ENCODE measurements at regions not wholly inside any gene's neighbourhood (a gene's known extent, or its start where the extent isn't known, plus 50 kb on each side); places are given as distances from the start of the nearest gene placed in this dataset.

DNA sequence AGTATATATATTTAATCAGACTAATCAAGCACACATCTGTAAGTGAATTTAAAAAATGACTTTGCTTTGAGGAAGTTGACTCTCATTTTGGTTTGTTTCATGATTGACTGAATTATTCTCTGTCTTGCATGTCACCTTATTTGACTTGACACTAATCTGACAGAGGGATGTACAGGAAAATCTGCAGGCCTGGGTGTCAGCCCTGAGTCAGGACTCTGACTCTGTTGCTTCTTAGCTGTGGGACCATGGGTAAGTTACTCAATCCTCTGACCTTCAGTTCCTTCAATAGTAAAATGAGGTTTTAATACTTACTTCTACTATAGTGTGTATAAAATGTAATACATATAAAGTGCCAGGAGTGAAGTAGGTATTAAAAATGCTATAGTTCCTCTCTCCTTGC is 415.9 kb downstream of the ARHGEF28 start:
- DNase-seq, result no peak

DNA sequence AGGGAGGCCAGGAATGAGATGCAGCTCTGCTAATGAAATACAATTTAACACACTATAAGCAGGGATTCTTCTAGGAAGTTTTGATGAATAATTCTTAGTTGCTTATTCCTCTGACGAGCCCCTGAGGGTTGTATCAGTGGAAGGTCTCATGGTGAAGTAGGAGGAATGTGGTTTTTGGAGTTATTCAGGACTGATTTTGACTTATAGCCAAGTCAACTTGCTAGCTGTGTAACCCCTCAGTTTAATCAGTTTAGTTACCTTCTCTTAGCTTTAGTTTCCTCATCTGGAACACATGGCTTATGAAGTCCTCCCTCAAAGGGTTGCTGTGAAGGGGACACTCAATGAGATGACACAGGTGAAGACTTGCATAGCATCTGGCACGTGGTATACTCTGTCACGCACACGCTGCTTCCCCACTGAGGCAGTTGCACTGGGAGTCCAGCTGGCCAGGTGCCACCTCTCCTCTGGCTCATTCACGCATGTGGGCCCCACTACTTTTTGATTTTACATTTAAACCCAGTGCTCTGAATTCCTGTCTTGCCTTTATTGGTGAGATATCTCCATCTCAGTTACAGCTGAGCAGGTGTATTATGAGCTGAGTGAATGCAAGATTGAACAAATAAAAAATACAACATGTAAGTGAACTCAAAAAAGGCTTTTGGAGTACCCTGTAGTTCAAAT is 415.0 kb downstream of the ARHGEF28 start:
- DNase-seq, result peak; percentile 93

DNA sequence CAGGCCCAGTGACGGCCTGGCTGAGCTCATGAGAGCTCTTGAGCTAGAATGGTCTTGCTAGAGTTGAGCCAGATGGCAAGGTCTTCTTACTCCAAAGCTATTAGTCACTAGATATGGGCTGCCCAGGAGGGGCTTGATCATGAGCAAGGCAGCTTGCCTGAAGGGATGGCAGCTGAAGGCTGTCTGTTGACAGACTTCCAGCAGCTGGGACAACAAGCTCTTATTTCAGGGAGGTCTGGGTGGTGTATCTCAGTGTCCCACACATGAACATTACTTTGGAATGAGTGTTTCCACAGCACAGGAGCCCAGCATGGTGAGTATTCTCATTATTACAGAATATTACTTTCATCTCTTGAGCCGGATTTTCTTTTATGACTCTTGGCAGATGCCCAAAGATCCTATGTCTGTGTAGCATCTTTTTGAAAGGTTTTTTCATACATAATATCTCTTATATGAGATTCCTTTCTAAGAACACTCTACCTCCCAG is 414.1 kb downstream of the ARHGEF28 start:
- DNase-seq, result peak; percentile 90

DNA sequence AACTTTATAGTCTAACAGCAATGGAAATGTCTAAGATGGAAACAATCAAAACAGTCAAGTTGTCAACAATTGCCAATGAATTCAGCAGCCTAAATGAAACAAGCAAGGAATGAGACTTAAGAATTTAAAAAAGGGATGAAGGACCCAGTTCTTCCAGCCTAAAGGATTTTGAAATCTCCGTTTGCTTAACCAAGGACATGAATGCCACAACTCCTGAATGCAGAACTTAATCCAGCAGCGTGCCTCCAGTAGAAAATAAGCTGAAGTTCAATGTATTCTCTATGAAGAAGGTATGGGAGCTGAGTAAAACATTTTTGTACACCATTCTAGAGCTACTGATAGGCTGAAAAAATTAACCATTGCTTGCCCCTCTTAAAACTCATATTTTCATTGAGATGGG is 411.3 kb downstream of the ARHGEF28 start:
- no peak for DNase-seq

DNA sequence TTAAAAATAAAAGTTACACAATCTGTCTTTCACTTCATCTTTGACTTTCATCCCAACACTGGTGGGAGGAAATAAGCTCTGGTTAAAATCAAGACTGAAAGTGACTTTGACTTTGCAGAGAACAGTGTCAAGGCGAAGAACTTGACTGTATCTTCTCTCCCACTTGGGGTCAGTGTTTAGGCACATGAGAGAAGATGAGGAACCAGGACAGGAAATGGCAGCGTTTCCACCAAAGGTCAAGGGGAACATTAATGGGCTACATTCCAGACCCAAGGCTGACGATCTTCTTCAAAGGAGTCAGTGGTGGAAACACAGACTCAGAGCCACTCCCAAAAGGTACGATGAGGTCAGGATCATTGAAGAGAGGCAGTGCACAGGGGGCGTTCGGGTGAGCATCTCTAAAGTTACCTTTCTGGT is 409.5 kb downstream of the ARHGEF28 start:
- peak; percentile 63 for DNase-seq

DNA sequence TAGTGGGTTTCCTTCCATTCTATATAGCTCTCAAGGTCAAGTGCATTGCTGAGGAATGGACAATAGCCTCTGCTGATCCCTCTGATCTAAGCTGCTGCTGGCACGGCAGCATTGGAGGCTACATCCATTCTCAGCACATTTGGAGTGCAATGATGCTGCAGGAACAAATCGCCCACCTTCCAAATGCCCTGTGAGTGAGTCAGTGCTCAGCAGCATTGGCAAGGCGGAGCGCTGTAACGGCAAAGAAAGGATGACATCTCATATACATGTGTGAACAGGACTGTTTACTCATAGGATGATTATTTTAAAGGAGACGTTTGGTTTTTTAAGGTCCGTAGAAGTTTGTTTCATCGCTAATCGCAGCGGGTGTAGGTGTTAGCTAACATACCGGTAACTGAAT is 408.7 kb downstream of the ARHGEF28 start:
- peak; percentile 77 for DNase-seq

DNA sequence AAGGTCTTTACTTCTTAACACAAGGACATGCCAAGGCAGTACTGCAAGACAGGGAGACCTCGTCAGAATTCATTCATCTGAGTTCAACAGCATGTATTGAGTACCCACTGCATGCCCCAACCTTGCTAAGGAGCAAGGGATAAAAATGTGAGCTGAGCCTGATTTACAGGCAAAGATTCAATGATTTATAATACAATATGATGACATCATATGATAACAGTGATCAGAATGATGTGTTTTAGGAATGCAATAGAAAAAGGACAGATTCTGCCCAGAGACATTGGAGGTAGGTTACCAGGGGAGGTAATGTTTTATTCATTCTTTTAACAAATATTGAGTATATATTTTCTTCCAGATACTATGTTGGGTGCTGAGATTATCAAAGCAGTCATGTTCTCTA is 406.6 kb downstream of the ARHGEF28 start:
- no peak for DNase-seq

DNA sequence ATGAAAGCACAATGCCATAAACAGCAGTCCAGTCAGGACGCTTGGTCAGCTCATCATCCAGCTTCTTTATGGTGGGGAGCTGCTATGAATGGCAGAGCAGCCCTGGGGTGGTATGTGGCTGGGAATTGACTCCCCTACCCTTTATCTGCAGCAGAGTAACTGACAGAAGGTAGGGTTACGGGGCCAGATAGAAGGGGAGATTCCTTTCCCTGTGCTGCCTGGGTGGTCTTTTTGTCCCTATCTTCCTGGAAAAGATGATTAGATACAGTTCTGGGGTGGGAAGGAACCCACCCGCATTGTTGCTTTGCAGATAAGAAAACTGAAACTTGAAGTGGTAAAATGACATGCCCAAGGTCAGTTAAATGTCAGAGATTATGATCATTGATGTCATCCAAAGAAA is 405.5 kb downstream of the ARHGEF28 start:
- DNase-seq, result no peak

DNA sequence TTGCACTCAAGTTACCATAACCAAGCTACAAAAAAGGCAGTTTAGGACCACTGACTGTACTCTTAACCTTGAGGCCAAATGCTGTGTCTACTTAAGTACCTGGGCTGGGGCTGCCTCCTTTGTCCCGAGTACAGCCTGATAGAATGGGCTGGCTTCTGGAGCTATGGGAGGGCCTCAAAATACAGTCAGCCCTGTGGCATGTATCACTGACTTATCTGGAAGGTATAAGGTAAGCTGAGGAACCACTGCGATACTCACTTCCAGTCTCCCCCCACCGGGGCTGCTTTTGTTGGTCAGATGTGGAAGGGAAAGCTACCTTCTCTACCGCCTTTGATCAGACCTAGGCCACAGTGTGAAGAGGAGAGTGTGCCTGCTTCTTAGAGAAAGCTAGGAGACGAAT is 404.8 kb downstream of the ARHGEF28 start:
- DNase-seq, result no peak

DNA sequence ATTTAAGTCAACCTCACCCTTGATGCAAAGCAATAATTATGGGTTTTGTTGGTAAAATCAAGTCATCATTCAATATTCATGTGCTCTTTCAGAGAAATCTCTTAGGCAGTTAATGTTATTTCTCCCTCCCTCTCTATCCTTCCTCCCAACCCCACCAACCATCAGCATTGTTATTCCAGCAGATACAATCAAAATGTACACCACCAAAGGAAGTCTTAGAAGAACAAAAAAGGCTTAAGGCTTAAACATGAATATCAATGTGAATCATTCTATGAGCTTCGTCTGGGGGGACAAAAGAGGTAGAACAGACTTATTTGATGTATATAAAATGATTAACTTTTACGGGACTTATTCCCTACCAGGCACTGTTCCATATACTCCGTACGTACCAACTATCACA is 404.4 kb downstream of the ARHGEF28 start:
- no peak for DNase-seq

DNA sequence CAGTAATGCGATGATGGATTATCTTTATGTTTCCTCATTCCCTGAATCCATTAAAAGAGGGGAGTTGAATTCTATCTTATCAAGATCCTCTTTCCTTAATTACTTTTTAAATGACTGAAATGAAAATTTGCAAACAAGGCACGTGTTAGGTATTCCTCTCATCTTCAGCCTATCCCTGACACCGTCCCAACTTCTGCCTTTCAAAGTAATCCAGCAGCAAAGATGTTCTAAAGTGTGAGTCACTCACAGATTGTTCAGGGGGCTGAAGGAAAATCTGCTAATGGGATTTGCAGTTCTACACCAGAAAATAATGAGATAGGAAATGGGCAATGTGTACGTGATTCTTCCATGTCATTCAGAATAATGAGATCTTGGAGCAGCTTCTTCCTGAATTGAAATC is 403.0 kb downstream of the ARHGEF28 start:
- no peak for DNase-seq

DNA sequence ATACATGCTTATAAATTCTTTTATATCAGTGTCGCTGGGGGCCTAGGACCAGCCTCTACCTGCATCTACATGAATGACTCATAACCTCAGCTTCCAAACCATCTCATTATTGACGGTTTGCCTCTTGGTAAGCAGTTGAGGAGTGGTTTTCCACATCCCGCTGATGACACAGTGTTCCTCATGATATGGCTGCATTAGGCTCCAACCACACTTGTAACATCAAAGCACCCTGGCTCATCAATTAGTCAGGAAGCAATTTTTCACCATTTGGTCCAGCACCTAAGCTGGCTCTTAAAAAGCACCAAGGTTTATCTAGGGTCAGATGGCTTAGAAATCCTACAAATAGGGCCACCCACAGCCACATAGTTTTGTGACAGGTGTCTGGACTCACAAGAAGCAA is 402.4 kb downstream of the ARHGEF28 start:
- DNase-seq, result no peak

DNA sequence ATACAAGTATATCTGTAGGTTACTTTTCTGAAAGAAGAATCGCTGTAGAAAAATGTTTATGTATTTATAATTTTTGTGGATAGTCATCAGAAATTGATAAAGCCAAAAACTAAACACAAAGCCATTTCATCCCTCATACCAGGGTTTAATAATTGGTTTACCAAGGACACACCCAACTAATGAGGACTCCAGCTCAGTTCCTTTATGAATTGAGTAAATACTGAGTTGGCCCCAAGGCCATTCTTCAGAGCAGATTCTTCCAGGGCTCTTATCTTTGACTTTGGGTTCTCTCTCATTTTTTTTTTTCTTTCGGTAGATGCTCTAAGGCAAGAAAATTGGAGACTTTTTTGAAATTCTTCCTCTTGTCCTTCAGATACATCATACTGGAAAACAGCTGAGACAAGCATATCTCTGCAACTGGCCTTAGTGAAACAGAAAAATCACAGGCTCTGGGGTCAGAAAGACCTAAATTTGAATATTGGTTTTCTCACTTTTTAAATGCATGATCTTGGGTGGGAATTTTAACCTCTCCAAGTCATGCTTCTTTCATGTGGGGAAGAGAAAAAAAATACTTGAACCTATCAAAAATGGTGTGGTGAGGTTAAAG is 401.8 kb downstream of the ARHGEF28 start:
- no peak for DNase-seq

DNA sequence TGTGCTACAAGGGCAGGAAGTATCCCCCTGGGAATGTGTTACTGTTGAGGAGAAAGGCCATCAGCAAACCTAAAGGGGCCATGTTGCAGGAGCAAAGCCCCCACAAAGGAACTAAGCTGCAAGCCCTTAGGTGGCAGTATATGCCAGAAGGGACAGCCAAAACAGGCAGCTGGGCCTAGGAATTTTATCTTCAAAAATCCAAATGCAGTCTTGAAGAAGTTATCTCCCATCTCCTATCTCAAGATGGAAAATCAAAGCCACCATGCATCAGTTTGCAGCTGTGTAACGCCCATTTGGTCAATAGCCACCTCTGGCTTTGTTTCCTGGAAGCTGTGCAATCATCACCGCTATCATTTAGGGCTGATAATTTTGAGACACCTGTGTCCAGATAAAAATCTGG is 400.3 kb downstream of the ARHGEF28 start:
- DNase-seq, result no peak

DNA sequence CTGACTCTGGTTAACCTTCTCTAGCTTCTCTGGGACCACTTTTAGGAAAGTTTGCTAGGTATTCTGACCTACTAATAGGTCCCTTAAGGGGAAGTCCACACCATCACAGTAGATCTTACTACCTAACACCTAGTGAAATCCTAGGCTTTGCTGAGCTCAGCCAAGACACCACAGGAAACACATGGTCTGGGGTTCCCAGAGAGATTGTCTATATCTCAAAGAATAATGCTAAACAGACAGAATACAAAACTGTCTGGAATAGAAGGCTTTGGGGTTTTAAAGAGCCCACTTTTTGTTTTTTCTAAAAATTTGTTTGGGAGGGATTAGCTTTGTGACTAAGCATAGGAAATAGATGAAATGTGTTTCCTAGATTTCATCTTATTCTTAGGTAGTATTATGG is 395.1 kb downstream of the ARHGEF28 start:
- no peak for DNase-seq

DNA sequence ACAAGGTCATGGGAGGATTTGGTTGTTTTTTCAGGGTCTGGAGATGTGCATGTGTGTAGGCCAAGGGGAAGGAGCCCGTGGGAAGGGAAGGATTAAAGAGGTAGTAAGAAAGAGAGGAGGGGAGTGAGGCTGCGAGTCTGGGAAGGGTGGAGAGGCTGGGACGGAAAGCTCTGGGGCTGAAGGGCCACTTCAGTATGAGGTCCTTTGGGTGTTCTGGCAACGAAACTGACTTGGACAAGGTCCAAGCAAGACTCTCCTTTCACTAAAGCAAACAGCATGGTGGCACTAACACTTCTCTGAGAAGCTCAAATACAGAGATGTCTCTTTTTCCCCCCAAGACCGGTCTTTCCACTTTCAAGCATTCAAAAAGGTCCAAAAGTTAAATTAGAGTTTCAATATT is 394.5 kb downstream of the ARHGEF28 start:
- DNase-seq, result peak; percentile 26

DNA sequence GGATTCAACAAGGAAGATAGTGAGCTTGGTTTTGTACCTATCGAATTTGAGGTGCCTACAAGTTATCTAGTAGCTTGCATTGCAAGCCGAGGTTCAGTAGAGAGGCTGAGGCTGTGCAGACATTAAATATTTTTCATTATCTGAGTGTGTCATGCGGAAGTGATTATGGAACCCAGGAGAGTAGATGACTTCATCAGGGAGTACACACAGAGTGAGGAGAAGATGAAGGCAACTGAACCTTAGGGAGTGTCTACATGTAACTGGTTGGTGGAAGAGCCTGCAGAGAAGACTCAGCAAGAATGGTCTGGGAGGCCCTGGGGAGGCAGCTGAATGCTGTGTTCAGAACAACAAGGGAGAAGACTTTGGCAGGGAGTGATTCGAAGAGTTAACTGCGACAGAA is 393.9 kb downstream of the ARHGEF28 start:
- no peak for DNase-seq

DNA sequence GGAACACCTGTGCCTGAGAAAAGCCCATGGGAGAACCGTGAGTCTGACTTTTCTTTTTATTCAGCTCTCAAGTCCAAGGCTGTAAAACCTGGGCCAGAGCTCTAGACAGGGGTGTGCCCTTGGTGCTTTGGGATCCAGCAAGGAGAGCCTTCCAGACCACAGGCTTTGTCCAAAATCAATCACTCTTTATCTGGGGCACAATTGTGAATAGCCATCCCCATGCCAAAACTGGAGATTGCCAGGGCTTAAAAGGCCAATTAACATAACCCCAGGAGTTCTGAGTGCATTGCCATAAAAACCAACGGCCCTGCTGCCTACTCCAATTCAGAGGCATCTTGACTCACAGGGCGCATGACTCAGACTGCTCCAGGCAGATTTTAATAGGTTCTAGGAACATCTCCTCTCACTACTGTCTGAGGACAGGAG is 391.8 kb downstream of the ARHGEF28 start:
- no peak for DNase-seq

DNA sequence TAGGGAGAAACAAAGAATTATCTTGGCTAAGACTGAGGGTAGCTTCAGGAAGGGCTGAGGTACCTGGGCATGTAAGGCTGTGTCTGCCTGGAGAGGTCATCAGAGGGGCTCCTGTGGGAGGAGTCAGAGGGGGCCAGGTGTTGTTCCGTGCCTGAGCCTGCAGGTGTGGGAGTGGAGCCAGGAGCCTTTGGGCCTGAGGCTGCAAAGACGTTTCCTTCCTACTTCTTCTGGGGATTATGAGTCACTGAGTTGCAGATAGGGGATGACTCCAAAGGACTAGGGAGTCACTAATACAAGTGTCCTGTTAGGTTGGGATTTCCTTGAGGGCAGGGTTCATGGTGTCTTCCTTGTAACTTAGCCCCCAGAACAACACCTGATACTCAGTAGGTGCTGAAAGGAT is 391.1 kb downstream of the ARHGEF28 start:
- DNase-seq, result no peak

DNA sequence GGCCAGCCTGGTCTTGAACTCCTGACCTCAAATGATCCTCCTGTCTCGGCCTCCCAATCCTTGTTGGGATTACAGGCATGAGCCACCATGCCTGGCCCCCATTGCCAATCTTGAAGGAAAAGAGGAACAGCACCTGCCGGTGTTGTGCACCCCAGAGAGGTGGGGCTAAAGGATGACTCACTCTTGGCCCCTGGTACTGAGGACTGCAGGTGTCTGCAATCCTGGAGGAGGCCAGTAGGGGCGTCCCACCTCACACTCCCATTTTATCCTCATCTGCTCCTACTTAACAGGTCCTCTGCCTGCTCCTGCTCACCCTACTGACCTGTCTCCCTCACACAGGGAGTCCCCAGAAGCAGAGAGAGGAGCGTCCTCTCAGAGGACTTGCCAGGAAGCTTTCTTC is 390.4 kb downstream of the ARHGEF28 start:
- DNase-seq, result no peak

DNA sequence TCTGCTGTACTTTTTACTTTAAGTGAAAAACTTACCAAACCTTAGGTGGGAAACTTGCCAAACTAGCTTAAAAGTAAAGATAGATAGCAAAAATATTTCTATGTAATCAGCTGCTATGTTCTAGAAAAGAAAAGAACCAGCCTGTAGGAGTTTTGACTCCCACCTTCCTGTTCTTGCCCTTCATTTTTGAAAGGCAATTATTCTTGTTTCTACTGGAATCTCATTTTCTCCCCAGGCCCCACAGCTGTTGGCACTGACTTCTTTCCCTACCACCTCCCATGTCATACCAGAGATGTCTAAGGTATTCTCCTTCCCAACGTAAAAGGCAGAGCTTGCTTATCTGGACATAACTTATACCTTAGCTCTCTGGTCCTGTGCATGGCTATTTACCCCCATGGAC is 389.7 kb downstream of the ARHGEF28 start:
- no peak for DNase-seq

DNA sequence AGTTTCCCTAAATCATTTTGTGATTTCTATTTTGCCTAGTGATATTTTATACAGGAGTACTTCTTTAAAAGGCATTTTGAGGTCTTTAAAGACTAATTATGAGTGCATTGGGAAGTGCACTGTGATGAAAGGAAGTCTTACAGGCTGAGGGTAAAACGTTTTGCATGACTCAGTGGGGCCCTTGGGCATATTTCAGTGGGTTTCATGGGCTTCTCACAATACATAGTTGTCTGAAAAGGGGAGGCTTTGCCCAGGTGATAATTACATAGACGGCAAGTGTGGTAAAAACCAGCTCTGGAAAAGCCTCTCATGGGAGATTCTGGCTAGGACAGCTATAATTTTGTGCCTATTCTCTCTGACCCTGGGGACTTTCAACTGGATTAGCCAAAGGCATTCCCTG is 387.2 kb downstream of the ARHGEF28 start:
- no peak for DNase-seq

DNA sequence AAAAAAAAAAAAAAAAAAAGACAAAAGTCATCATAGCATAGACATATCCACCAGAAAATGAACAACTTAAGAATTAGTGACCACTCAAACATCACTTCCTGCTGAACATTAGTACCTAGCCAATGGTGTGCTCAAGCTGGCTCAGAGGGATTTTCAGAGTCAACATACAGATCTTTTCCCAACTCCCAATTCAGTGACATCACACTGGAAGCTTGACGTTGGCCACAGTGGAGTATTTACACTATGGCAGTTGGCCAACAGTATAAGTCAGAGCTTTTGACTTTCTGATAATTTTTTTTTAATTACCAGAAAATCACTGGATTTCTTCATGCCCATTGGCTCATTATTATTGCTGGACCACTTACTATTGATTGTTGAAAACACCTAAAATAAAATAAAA is 383.5 kb downstream of the ARHGEF28 start:
- DNase-seq, result peak; percentile 57

DNA sequence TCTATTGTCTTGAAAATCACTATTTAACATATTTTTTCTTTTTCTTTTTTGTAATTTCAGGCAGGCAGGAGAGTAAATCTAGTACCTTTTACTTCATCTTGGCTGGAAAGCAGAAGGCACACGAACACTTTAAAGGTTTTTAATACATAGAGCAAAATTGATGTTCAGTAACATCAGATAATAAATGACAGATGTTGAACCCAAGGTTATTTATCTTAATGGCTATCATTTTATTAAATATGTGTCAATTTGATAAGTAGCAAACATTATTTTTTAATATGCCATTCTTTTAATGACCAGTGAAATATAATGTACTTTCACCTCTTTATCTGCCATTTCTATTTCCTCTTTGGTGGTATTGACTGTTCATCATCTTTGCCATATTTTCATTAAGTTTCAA is 381.2 kb downstream of the ARHGEF28 start:
- no peak for DNase-seq

DNA sequence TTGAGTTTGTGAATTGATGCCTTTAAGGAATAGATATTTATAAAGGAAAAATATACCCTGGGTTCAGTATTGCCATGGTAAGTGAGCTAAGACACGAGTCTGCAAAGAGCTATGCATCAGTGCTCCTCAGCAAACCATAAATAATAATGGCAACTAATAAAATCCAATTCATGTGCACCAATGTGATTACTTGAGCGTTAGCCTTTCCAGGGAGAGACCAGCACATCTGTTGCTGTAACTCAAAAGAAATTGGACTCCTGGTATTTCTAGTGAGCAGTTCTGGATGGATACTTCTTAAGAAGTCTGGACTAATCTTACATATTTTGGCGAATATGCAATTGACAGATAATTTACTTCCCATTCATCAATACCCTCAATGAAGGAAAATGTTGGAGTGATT is 373.3 kb downstream of the ARHGEF28 start:
- DNase-seq, result no peak
